Activated naive CD8-positive, alpha-beta T cell treated with anti-CD3 and anti-CD28 coated beads for 36 hours (primary cell): ENCODE measurements at regions not wholly inside any gene's neighbourhood (a gene's known extent, or its start where the extent isn't known, plus 50 kb on each side); places are given as distances from the start of the nearest gene placed in this dataset.

Source experiments
- DNase-seq: peaks from one replicate; pipeline ENCODE4 v3.0.0; 2021
- H3K27ac Mint-ChIP-seq: one replicate; pipeline ENCODE4 v1.8.0; 2022; ENCODE audit warnings: mild to moderate bottlenecking, moderate library complexity, mixed read lengths
- H3K27me3 Mint-ChIP-seq: one replicate; pipeline ENCODE4 v1.8.0; 2022; ENCODE audit warnings: mild to moderate bottlenecking, mixed read lengths
- H3K36me3 Mint-ChIP-seq: one replicate; pipeline ENCODE4 v1.8.0; 2021; ENCODE audit warnings: mild to moderate bottlenecking, mixed read lengths
- H3K4me1 Mint-ChIP-seq: one replicate; pipeline ENCODE4 v1.8.0; 2021; ENCODE audit warnings: mixed read lengths
- H3K4me3 Mint-ChIP-seq: one replicate; pipeline ENCODE4 v1.8.0; 2022; ENCODE audit warnings: mild to moderate bottlenecking, moderate library complexity, mixed read lengths
- H3K9me3 Mint-ChIP-seq: one replicate; pipeline ENCODE4 v1.8.0; 2022; ENCODE audit warnings: mixed read lengths

DNA sequence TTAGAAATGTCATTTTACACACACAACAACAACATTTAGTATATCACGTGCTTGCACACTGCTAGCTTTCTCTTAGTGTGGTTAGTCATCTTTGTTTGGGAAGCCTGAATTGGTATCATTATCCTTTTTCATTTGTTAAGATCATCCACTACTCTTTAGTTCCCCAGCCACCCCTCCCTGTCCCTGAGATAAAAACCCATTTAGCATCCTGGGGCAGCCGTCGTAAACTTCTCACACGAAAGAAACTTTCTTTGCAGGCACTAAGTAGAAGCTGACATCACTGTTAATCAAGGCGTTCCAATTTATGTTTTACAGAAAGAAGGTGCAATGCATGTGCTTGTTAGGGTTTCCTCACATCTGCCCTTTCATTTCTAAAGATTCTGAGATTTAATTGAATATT lies 475.1 kb upstream of the FZD8 start:
- H3K27me3 Mint-ChIP-seq, result no peaks in the 10 kb centered on the region

DNA sequence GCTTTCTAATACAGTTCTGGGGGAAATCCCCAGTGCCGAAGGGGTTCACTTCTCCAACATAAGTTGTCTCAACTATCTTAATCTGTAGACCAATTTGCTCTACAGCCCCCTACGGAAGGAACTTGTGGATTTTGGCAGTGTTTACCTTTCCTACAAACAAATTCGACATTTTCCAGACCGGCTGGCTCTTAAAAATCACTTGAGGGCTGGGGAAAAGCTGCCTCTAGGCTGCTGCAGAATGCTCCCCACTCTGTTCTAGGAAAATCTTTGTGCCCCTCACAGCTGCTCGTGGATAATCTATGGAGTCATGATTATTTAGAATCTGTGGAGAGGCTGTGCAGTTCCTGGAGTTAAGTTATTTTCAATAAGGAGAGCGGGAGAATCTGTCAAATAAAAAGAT lies 474.6 kb upstream of the FZD8 start:
- Mint-ChIP-seq H3K36me3 (no peaks in the 10 kb centered on the region), H3K27ac (no peak overlapping the region), H3K4me3 (no peak overlapping the region), H3K27me3 (no peaks in the 10 kb centered on the region), H3K4me1 (no peaks in the 10 kb centered on the region), H3K9me3 (peaks cover 4% of the 10 kb centered on the region)
- no peak for DNase-seq

More for the DNA sequence above, 475.1 kb upstream of the FZD8 start:
- peaks cover 2% of the 10 kb centered on the region for H3K9me3 Mint-ChIP-seq
- no peaks in the 10 kb centered on the region for H3K4me1 Mint-ChIP-seq
- no peaks in the 10 kb centered on the region for H3K36me3 Mint-ChIP-seq
- no peak for DNase-seq
- H3K27ac Mint-ChIP-seq, result no peak overlapping the region
- no peak overlapping the region for H3K4me3 Mint-ChIP-seq

DNA sequence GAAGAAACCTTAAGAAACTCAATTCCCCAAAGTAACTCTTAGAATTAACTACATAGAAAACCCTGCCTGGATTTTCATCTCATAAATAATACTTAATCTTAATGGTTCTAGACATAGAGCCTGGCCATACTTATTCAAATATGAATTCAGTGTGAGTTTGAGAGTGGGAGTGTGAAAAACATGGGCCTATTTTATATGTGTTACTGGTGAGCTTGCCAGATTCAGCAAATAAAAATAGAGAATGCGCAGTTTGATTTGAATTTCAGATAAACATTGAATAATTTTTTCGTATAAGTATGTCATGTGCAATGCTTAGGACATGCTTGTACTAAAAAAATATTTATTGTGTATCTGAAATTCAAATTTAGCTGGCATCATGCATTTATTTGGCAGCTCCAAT lies 473.9 kb upstream of the FZD8 start:
- Mint-ChIP-seq H3K27ac (no peak overlapping the region), H3K4me1 (no peaks in the 10 kb centered on the region), H3K9me3 (peaks cover 4% of the 10 kb centered on the region), H3K4me3 (no peak overlapping the region), H3K27me3 (no peaks in the 10 kb centered on the region), H3K36me3 (no peaks in the 10 kb centered on the region)
- no peak for DNase-seq

DNA sequence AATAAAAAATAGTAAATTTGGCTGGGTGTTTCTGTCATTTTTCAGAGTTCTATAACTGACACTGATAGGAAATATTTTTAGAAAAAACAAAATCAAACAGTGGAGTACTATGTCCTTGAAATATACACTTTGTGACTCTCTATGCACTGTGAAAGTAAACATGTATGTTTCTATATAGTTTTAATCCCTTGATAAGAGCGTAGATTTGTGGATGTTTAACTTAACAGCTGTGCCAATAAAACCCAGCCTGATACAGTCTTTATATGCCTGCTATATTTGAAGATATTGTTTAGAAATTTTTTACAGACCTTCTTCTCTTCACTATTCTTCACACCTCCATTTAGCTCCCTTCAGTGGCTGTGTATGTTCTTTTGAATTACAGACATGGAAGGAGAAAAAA lies 473.3 kb upstream of the FZD8 start:
- DNase-seq, result no peak
- Mint-ChIP-seq H3K27me3 (no peaks in the 10 kb centered on the region), H3K9me3 (peaks cover 4% of the 10 kb centered on the region), H3K4me3 (no peak overlapping the region), H3K27ac (no peak overlapping the region), H3K4me1 (no peaks in the 10 kb centered on the region), H3K36me3 (no peaks in the 10 kb centered on the region)

DNA sequence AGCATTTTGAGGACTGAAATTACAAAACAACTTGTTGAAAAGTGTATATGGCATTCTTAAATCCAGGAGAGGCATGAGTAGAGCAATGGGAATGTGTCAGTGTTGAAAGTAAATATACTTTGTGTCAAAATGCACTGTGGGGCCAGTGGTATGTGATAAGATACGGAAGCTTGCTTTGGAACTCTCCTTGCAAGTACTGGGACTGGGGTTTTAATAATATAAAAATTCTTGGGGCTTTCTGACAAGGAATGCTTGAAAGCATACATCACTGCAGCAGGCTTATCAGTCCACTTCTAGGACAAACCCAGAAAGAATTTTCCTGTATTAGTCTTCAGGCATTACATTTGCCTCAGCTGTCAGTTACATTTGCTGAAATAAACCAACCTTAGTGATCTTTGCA lies 472.8 kb upstream of the FZD8 start:
- no peak for DNase-seq
- H3K9me3 Mint-ChIP-seq, result peaks cover 2% of the 10 kb centered on the region
- H3K4me1 Mint-ChIP-seq, result no peaks in the 10 kb centered on the region
- no peak overlapping the region for H3K4me3 Mint-ChIP-seq
- H3K27ac Mint-ChIP-seq, result no peak overlapping the region
- no peaks in the 10 kb centered on the region for H3K36me3 Mint-ChIP-seq
- H3K27me3 Mint-ChIP-seq, result no peaks in the 10 kb centered on the region

DNA sequence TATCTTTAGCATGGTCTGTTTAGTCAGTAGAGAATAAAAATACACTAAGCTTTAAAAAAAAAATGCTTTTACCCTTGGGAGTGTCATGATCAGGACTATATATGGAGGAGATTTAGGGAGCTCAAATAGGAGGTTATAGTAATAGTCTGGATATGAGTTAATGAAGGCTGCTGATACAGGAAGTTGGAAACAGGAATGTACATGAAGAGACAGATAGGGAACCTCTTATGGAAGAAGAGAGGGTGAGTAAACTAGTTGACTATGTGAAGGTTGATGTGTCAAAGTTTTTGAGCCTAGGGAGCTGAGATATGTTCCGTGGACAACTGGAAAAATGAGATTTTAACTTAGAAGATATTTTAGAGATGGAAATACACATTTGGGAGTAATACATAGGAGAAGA lies 472.0 kb upstream of the FZD8 start:
- Mint-ChIP-seq H3K4me1 (no peaks in the 10 kb centered on the region), H3K27ac (no peak overlapping the region), H3K36me3 (no peaks in the 10 kb centered on the region), H3K27me3 (no peaks in the 10 kb centered on the region), H3K9me3 (peaks cover 2% of the 10 kb centered on the region), H3K4me3 (no peak overlapping the region)
- DNase-seq, result no peak

DNA sequence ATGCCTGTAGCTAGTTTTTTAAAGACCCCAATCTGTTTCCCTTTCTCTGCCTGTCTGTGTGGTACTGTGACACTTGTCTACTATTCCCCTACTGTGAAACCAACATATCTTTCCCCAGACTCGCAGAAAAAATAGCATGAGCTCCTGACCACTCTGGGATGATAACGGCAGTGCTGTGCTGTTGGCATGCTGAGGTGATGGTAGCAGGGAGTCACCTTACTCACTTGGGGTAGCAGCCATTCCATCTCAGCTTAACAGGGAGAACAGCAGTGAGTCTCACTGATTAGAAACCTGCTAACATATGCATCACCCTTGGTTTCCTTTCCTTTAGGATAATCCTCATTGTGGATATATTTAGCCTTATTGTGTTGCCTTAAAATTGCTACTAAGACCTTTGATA lies 469.6 kb upstream of the FZD8 start:
- H3K36me3 Mint-ChIP-seq, result no peaks in the 10 kb centered on the region
- no peak for DNase-seq
- H3K27me3 Mint-ChIP-seq, result no peaks in the 10 kb centered on the region
- peaks cover 7% of the 10 kb centered on the region for H3K9me3 Mint-ChIP-seq
- H3K4me1 Mint-ChIP-seq, result no peaks in the 10 kb centered on the region
- H3K27ac Mint-ChIP-seq, result no peak overlapping the region
- H3K4me3 Mint-ChIP-seq, result no peak overlapping the region

DNA sequence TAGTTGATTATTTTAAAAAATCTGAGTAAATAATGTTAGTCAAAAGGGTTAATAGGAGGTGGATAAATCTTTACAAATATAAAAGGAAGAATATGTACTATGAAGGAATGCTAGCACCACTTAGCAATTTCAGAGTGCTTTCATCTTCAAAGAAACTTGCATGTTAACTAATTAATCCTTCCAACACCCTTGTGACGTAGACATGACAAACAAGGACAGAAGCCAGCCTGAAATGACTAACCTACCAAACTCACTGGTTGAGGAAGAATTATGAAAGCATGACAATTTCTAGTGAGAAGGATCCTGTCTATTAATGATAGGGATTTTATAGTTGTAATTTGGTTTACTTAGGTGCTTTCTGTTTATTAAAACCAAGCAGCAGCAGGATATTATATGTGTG lies 468.0 kb upstream of the FZD8 start:
- no peak for DNase-seq
- H3K9me3 Mint-ChIP-seq, result peaks cover 7% of the 10 kb centered on the region
- H3K4me3 Mint-ChIP-seq, result no peak overlapping the region
- no peak overlapping the region for H3K27ac Mint-ChIP-seq
- no peaks in the 10 kb centered on the region for H3K36me3 Mint-ChIP-seq
- no peaks in the 10 kb centered on the region for H3K4me1 Mint-ChIP-seq
- no peaks in the 10 kb centered on the region for H3K27me3 Mint-ChIP-seq

DNA sequence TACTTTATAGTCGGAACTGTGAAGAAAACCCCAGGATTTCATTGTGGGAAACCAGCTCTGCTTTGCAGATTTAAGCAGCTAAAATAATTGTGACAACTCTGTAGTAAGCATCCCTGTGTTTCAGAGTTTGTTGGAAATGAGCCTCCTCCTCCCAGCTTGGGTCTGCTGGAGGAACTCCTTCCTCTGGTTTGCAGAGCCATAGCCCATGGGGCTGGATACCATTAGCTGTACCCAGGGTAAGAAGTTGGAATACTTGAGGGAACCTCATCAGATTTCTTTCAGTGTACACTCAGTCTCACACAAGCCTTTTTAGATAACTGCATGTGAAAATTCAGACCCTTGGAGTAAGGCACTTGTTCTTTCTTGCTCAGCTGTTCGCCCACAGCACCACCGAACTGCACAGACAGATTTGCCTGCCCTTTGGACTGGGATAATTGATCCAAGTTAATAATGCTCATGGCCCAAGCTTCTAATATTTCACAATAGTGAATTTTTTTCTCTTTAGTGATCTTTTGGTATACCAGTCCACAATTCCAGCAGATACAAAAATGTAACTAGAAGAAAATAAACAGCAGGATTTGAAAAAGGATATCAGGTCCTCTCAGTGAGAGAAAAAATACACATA lies 467.4 kb upstream of the FZD8 start:
- no peaks in the 10 kb centered on the region for H3K4me1 Mint-ChIP-seq
- H3K9me3 Mint-ChIP-seq, result peaks cover 7% of the 10 kb centered on the region
- H3K4me3 Mint-ChIP-seq, result no peak overlapping the region
- no peaks in the 10 kb centered on the region for H3K36me3 Mint-ChIP-seq
- no peak for DNase-seq
- H3K27me3 Mint-ChIP-seq, result no peaks in the 10 kb centered on the region
- no peak overlapping the region for H3K27ac Mint-ChIP-seq

DNA sequence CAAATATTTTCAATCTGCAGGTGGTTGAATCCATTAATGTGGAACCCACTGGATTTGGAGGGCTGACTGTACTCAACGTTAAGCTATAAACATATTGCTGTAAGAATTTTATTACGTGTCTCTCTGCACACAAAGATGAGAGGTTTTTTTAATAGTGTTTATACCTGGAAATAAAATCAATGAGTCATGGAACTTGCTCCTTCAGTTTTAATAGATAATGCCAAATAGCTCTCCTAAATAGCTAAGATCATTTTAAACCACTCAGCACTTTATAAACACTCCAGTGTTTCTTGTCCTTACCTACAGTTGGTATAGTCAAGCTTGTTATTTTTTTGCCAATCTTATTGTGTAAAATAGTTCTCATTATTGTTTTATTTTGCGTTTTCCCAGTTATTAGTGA lies 455.6 kb upstream of the FZD8 start:
- Mint-ChIP-seq H3K27me3 (no peaks in the 10 kb centered on the region), H3K36me3 (no peaks in the 10 kb centered on the region), H3K4me1 (no peaks in the 10 kb centered on the region), H3K27ac (no peak overlapping the region), H3K9me3 (peaks cover 1% of the 10 kb centered on the region), H3K4me3 (no peak overlapping the region)
- no peak for DNase-seq

DNA sequence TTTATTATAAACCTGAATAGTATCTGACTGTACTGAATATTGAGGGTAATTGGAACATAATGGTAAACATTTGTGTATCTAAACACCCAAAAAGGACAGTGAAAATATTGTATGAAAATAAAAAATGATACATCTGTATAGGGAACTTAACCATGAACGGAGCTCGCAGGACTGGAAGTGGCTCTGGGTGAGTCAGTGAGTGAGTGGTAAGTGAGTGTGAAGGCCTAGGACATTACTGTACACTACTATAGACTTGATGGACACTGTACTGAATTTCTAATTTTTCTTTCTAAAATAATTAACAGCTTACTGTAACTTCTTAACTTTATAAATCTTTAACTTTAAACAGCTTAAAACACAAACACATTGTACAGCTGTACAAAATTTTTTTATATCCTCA lies 454.5 kb upstream of the FZD8 start:
- Mint-ChIP-seq H3K27ac (no peak overlapping the region), H3K4me3 (no peak overlapping the region), H3K27me3 (no peaks in the 10 kb centered on the region), H3K4me1 (no peaks in the 10 kb centered on the region), H3K9me3 (peaks cover 1% of the 10 kb centered on the region), H3K36me3 (no peaks in the 10 kb centered on the region)
- no peak for DNase-seq

DNA sequence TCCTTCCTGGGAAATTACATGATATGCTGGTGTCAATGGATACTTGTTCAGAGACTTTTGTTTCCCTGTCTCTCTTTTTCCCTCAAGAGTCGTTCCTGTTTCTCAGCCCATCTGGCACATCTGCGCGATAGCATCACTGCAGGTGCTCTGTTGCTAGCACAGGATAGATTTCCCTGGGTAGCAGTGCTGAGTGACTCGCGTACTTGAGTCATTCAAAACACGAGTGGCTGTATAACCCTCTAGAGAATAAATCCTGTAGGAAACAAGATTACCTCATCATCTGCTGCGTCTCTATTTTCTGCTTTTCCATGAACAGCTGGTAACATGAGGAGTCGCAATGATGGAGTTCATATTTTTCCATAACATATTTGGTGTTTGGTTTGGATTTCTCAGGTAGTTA lies 452.0 kb upstream of the FZD8 start:
- H3K4me1 Mint-ChIP-seq, result no peaks in the 10 kb centered on the region
- no peak overlapping the region for H3K27ac Mint-ChIP-seq
- H3K27me3 Mint-ChIP-seq, result no peaks in the 10 kb centered on the region
- H3K4me3 Mint-ChIP-seq, result no peak overlapping the region
- no peaks in the 10 kb centered on the region for H3K36me3 Mint-ChIP-seq
- peaks cover under 1% of the 10 kb centered on the region for H3K9me3 Mint-ChIP-seq
- no peak for DNase-seq

DNA sequence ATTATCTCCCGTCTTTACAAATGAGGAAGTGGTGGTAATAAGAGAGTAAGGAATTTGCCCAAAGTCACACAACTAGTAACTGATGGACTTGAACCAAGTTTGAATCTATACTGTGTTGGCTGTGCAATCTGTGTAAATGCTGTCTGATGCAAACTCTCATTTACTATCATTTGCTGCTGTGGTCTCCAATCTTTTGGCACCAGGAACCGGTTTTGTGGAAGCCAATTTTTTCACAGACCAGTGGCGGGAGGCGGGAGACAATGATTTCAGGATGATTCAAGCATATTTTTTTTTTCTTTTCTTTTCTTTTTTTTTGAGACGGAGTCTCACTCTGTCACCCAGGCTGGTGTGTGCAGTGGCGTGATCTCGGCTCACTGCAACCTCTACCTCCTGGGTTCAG lies 450.0 kb upstream of the FZD8 start:
- H3K4me1 Mint-ChIP-seq, result no peaks in the 10 kb centered on the region
- no peaks in the 10 kb centered on the region for H3K27me3 Mint-ChIP-seq
- H3K4me3 Mint-ChIP-seq, result no peak overlapping the region
- no peak for DNase-seq
- no peaks in the 10 kb centered on the region for H3K36me3 Mint-ChIP-seq
- no peak overlapping the region for H3K27ac Mint-ChIP-seq
- H3K9me3 Mint-ChIP-seq, result no peaks in the 10 kb centered on the region

DNA sequence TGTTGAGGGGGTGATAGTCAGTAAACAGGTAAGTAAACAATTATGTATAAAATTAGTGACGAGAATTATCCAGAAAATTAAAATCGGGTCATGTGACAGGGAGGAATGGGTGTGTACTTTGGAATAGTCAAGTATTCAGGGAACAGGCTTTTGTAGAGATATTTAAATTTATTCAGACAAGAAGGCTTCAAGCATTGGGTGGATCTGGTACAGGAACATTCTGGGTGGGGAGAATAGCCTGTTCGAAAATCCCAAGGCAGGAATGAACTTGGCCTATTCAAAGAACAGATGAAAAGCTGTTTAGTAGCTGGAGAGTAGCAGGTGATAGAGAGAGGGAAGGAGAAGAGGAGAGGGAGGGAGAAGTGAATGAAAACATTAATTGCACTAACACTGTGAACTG lies 448.9 kb upstream of the FZD8 start:
- H3K27me3 Mint-ChIP-seq, result no peaks in the 10 kb centered on the region
- H3K9me3 Mint-ChIP-seq, result no peaks in the 10 kb centered on the region
- no peak for DNase-seq
- H3K27ac Mint-ChIP-seq, result no peak overlapping the region
- H3K4me3 Mint-ChIP-seq, result no peak overlapping the region
- H3K4me1 Mint-ChIP-seq, result no peaks in the 10 kb centered on the region
- no peaks in the 10 kb centered on the region for H3K36me3 Mint-ChIP-seq

DNA sequence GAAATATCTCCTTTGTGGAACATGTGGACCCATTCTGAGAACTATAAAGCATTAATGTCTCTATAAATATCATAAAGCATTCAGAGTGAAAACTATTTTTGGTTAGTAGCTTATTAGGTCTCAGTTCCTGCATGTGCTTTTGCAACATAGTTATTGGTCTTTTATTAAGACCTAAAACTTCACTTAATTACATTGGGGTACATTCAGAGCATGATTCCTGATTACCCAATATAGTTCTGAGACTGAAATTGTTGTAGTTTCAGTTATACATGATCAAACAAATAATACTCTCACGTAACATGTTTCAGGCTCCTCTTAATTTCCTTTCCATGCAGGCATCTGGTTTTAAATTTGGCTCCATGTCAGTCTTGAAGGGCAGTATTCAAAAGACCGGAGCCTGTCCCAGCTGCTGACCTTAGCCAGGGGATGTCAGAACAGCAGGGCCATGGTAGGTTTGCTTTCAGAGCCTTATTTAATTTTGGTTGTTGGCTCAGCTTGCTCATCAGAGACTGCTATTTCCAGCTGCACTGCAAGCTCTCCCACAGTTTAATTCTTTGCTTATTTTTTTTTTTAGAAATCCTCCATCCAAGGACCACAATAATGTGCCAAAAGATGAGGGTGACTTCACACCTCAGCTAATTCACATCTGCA lies 447.8 kb upstream of the FZD8 start:
- Mint-ChIP-seq H3K4me3 (no peak overlapping the region), H3K36me3 (no peaks in the 10 kb centered on the region), H3K27me3 (no peaks in the 10 kb centered on the region), H3K9me3 (no peaks in the 10 kb centered on the region), H3K4me1 (no peaks in the 10 kb centered on the region), H3K27ac (no peak overlapping the region)
- no peak for DNase-seq
